ENCODE measurements at regions not wholly inside any gene's neighbourhood (a gene's known extent, or its start where the extent isn't known, plus 50 kb on each side); places are given as distances from the start of the nearest gene placed in this dataset.
"Not testable (repeated sequence)": the region's sequence is repeated elsewhere in the genome, so short reads cannot be mapped to it uniquely, and the experiment has no call there.

- TF ChIP-seq CTCF (IDR thresholded peaks at IDR 0.05 in 4 of 5, conservative IDR thresholded peaks at IDR 0.05 in 1 of 5); POLR2A (IDR thresholded peaks at IDR 0.05): not testable (repeated sequence)
Measured at GRCh38 chr11:49789787-49790186, 162.4 kb upstream of the OR4C13 start.

Measured in gastrocnemius medialis (tissue), 4 donors.